ENCODE measurements at regions not wholly inside any gene's neighbourhood (a gene's known extent, or its start where the extent isn't known, plus 50 kb on each side); places are given as distances from the start of the nearest gene placed in this dataset.

GRCh38 chr20:11822540-11822794 is 95.2 kb upstream of the BTBD3 start:
- TF ChIP-seq EZH2 (IDR thresholded peaks at IDR 0.05; ENCODE audit: low read depth) (no peak), CTCF (conservative IDR thresholded peaks at IDR 0.05) (no peak)
- Histone ChIP-seq H3K9me3 (ENCODE audit: insufficient read depth, low read depth) (no peaks in the 10 kb centered on the region), H3K36me3 (ENCODE audit: low read depth) (no peaks in the 10 kb centered on the region), H3K4me3 (no peak overlapping the region), H3K79me2 (ENCODE audit: low read depth) (no peaks in the 10 kb centered on the region), H3K27me3 (ENCODE audit: insufficient read depth, low read depth) (no peaks in the 10 kb centered on the region), H3K4me1 (replicated peaks; ENCODE audit: insufficient read depth) (no peaks in the 10 kb centered on the region), H3K9me2 (ENCODE audit: insufficient read depth) (no peaks in the 10 kb centered on the region), H4K20me1 (ENCODE audit: insufficient read depth) (no peaks in the 10 kb centered on the region), H3F3A (ENCODE audit: insufficient read depth, low read depth) (no peaks in the 10 kb centered on the region), H2AFZ (no peak overlapping the region), H3K4me2 (no peak overlapping the region), H3K27ac (no peak overlapping the region)
- ChIA-PET CTCF (no interaction called here), POLR2A (ENCODE audit: unreplicated experiment) (no interaction called here)
- no peak for DNase-seq
- no TSS peak for BruUV-seq (replicated peaks)
- intact Hi-C loops (cut with micrococcal nuclease; ENCODE audit: unreplicated experiment), result no loop called here

- no peaks in the 10 kb centered on the region for H3K9me2 ChIP-seq (ENCODE audit: insufficient read depth)
- H2AFZ ChIP-seq, result no peak overlapping the region
- DNase-seq, result no peak
- BruUV-seq (replicated peaks), result no TSS peak
- no peaks in the 10 kb centered on the region for H3K79me2 ChIP-seq (ENCODE audit: low read depth)
- TF ChIP-seq EZH2 (IDR thresholded peaks at IDR 0.05; ENCODE audit: low read depth), result no peak
- no peak for TF ChIP-seq CTCF (conservative IDR thresholded peaks at IDR 0.05)
- H3K36me3 ChIP-seq (ENCODE audit: low read depth), result no peaks in the 10 kb centered on the region
- H4K20me1 ChIP-seq (ENCODE audit: insufficient read depth), result no peaks in the 10 kb centered on the region
- intact Hi-C loops (cut with micrococcal nuclease; ENCODE audit: unreplicated experiment), result no loop called here
- H3F3A ChIP-seq (ENCODE audit: insufficient read depth, low read depth), result no peaks in the 10 kb centered on the region
- POLR2A ChIA-PET (ENCODE audit: unreplicated experiment), result no interaction called here
- no peaks in the 10 kb centered on the region for H3K27me3 ChIP-seq (ENCODE audit: insufficient read depth, low read depth)
- H3K4me2 ChIP-seq, result no peak overlapping the region
- no peaks in the 10 kb centered on the region for H3K9me3 ChIP-seq (ENCODE audit: insufficient read depth, low read depth)
- CTCF ChIA-PET, result no interaction called here
- H3K27ac ChIP-seq, result no peak overlapping the region
- H3K4me3 ChIP-seq, result no peak overlapping the region
- no peaks in the 10 kb centered on the region for H3K4me1 ChIP-seq (replicated peaks; ENCODE audit: insufficient read depth)
These were observed 91.4 kb upstream of the BTBD3 start for GRCh38 chr20:11826334-11826733.

DNA sequence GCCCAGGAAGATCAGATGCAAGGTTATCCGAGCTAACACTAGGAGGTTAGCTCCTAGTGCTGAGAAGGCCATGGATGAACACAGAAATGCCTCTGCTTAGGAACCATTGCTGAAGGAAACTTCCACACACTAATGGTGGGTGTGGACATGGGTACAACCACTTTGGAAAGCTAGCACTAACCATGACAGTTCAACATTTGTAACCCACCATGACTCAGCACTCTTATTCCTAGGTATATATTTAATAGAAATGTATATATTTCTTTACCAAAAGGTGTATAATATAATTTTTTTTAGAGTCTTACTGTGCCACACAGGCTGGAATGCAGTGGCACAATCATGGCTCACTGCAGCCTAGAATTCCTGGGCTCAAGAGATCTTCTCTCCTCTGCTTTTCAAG is 85.3 kb upstream of the BTBD3 start:
- no peak for DNase-seq
- no peaks in the 10 kb centered on the region for H3K79me2 ChIP-seq (ENCODE audit: low read depth)
- no peaks in the 10 kb centered on the region for H3K27me3 ChIP-seq (ENCODE audit: insufficient read depth, low read depth)
- no peak overlapping the region for H3K4me3 ChIP-seq
- no TSS peak for BruUV-seq (replicated peaks)
- H3K27ac ChIP-seq, result no peak overlapping the region
- no peaks in the 10 kb centered on the region for H3K36me3 ChIP-seq (ENCODE audit: low read depth)
- H3K9me3 ChIP-seq (ENCODE audit: insufficient read depth, low read depth), result no peaks in the 10 kb centered on the region
- no peaks in the 10 kb centered on the region for H3K9me2 ChIP-seq (ENCODE audit: insufficient read depth)
- no peak overlapping the region for H2AFZ ChIP-seq
- intact Hi-C loops (cut with micrococcal nuclease; ENCODE audit: unreplicated experiment), result no loop called here
- H4K20me1 ChIP-seq (ENCODE audit: insufficient read depth), result no peaks in the 10 kb centered on the region
- POLR2A ChIA-PET (ENCODE audit: unreplicated experiment), result no interaction called here
- CTCF ChIA-PET, result no interaction called here
- TF ChIP-seq EZH2 (IDR thresholded peaks at IDR 0.05; ENCODE audit: low read depth) (no peak), CTCF (conservative IDR thresholded peaks at IDR 0.05) (no peak)
- no peaks in the 10 kb centered on the region for H3K4me1 ChIP-seq (replicated peaks; ENCODE audit: insufficient read depth)
- no peaks in the 10 kb centered on the region for H3F3A ChIP-seq (ENCODE audit: insufficient read depth, low read depth)
- no peak overlapping the region for H3K4me2 ChIP-seq
